CD4-positive, alpha-beta memory T cell (primary cell): ENCODE measurements at regions not wholly inside any gene's neighbourhood (a gene's known extent, or its start where the extent isn't known, plus 50 kb on each side); places are given as distances from the start of the nearest gene placed in this dataset.

Experiments
- CTCF ChIA-PET: fragments of 350-600 bp; sonication (Branson Sonifier 250); formaldehyde crosslinking; loops from one replicate; lab custom pipeline; 2021; ENCODE audit warnings: inconsistent platforms; ENCODE audit not compliant: partially characterized antibody; lab: Charles Lee
- POLR2A ChIA-PET: fragments of 350-600 bp; sonication (Branson Sonifier 250); formaldehyde crosslinking; loops from one replicate; lab custom pipeline; 2021; ENCODE audit not compliant: partially characterized antibody; lab: Charles Lee
- DNase-seq, 5 donors: peaks; one replicate each; pipeline versions ENCODE4 v3.0.0 to v3.0.0-alpha.2; 2020 to 2022; ENCODE audit warnings: mixed read lengths in 1 of 5
- H3K27ac ChIP-seq: one replicate; pipeline ENCODE4 v1.7.0; 2013; ENCODE audit warnings: low read depth, low read length
- H3K27me3 ChIP-seq: 2 replicates; pipeline ENCODE4 v1.7.0; 2013; ENCODE audit warnings: mild to moderate bottlenecking, low read length, moderate library complexity; ENCODE audit not compliant: insufficient read depth
- H3K36me3 ChIP-seq: 2 replicates; pipeline ENCODE4 v1.7.0; 2013; ENCODE audit warnings: mild to moderate bottlenecking, low read length, moderate library complexity; ENCODE audit not compliant: insufficient read depth
- H3K4me1 ChIP-seq: 2 replicates; pipeline ENCODE4 v1.7.0; 2013; ENCODE audit warnings: mild to moderate bottlenecking, low read length, moderate library complexity; ENCODE audit not compliant: insufficient read depth
- H3K4me3 ChIP-seq, 2 donors: one replicate each; pipeline ENCODE4 v1.7.0; 2013; ENCODE audit warnings: low read length in 2 of 2, mild to moderate bottlenecking in 1 of 2
- H3K9me3 ChIP-seq, 2 donors: one replicate each; pipeline ENCODE4 v1.7.0; 2013; ENCODE audit warnings: low read length in 2 of 2, control low read depth in 1 of 2; ENCODE audit not compliant: control insufficient read depth in 1 of 2
- H3K27ac Mint-ChIP-seq, 7 donors: one replicate each; pipeline ENCODE4 v1.8.0; 2020 to 2021; ENCODE audit warnings: mixed read lengths in 7 of 7, mild to moderate bottlenecking in 6 of 7, inconsistent platforms in 3 of 7, moderate library complexity in 3 of 7
- H3K27me3 Mint-ChIP-seq, 2 donors: one replicate each; pipeline ENCODE4 v1.8.0; 2020 to 2021; ENCODE audit warnings: mixed read lengths in 2 of 2
- H3K36me3 Mint-ChIP-seq, 2 donors: one replicate each; pipeline ENCODE4 v1.8.0; 2020 to 2021; ENCODE audit warnings: mixed read lengths in 2 of 2, inconsistent platforms in 1 of 2, mild to moderate bottlenecking in 1 of 2
- H3K4me1 Mint-ChIP-seq, 4 donors: one replicate each; pipeline ENCODE4 v1.8.0; 2020 to 2021; ENCODE audit warnings: mixed read lengths in 4 of 4, mild to moderate bottlenecking in 1 of 4
- H3K4me3 Mint-ChIP-seq, 8 donors: one replicate each; pipeline ENCODE4 v1.8.0; 2020 to 2021; ENCODE audit warnings: mixed read lengths in 8 of 8, mild to moderate bottlenecking in 7 of 8, moderate library complexity in 6 of 8, inconsistent platforms in 3 of 8
- H3K9me3 Mint-ChIP-seq, 8 donors: one replicate each; pipeline ENCODE4 v1.8.0; 2020 to 2021; ENCODE audit warnings: mixed read lengths in 8 of 8, mild to moderate bottlenecking in 5 of 8, inconsistent platforms in 3 of 8, moderate library complexity in 1 of 8
- intact Hi-C: fragments of 100-400 bp; cut with micrococcal nuclease; formaldehyde crosslinking; loops from one replicate; pipeline ENCODE4 v1.15.1; 2023

DNA sequence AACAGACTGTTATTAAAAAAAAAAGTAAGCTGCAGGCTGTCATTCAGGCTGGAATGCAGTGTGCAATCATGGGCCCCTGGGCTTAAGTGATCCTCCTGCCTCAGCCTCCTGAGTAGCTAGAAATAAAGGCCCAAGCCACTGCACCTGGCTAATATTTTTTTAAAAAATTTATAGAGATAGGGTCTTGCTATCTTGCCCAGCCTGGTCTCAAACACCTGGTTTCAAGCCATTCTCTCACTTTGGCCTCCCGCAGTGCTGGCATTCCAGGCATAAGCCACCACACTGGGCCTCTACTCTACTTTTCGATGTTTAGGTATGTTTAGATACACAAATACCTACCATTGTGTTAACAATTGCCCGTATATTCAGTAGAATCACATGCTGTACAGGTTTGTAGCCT lies 270.4 kb upstream of the PRKCQ start:
- POLR2A ChIA-PET, result no interaction called here
- Mint-ChIP-seq H3K27me3 (peaks cover 3 to 16% of the 10 kb centered on the region in 2 donors), H3K4me1 (no peaks in the 10 kb centered on the region), H3K36me3 (no peaks in the 10 kb centered on the region), H3K27ac (no peak overlapping the region), H3K4me3 (no peak overlapping the region), H3K9me3 (peaks cover 0 to 1% (median 0%) of the 10 kb centered on the region in 8 donors)
- Histone ChIP-seq H3K36me3 (no peaks in the 10 kb centered on the region), H3K4me1 (no peaks in the 10 kb centered on the region), H3K27ac (no peak overlapping the region), H3K9me3 (no peaks in the 10 kb centered on the region), H3K27me3 (no peaks in the 10 kb centered on the region), H3K4me3 (no peak overlapping the region)
- CTCF ChIA-PET, result no interaction called here
- DNase-seq, result no peak
- intact Hi-C loops, result no loop called here

- ChIA-PET CTCF (no interaction called here), POLR2A (no interaction called here)
- no peak overlapping the region for H3K4me3 Mint-ChIP-seq
- Histone ChIP-seq H3K27me3 (no peaks in the 10 kb centered on the region), H3K4me1 (no peaks in the 10 kb centered on the region), H3K27ac (no peak overlapping the region), H3K4me3 (no peak overlapping the region), H3K9me3 (no peaks in the 10 kb centered on the region), H3K36me3 (no peaks in the 10 kb centered on the region)
- H3K9me3 Mint-ChIP-seq, result no peaks in the 10 kb centered on the region
- no peak overlapping the region for H3K27ac Mint-ChIP-seq
- H3K36me3 Mint-ChIP-seq, result no peaks in the 10 kb centered on the region
- intact Hi-C loops, result no loop called here
- H3K27me3 Mint-ChIP-seq, result peaks cover 5 to 6% of the 10 kb centered on the region in 2 donors
- H3K4me1 Mint-ChIP-seq, result peaks cover 0 to 2% (median 0%) of the 10 kb centered on the region in 4 donors
- no peak for DNase-seq
Measured at GRCh38 chr10:6847561-6847960, 267.5 kb upstream of the PRKCQ start.

- Mint-ChIP-seq H3K27ac (no peak overlapping the region), H3K4me1 (peaks cover 0 to 2% (median 0%) of the 10 kb centered on the region in 4 donors), H3K36me3 (no peaks in the 10 kb centered on the region), H3K9me3 (no peaks in the 10 kb centered on the region), H3K27me3 (peaks cover 5 to 8% of the 10 kb centered on the region in 2 donors), H3K4me3 (no peak overlapping the region)
- Histone ChIP-seq H3K9me3 (no peaks in the 10 kb centered on the region), H3K27me3 (no peaks in the 10 kb centered on the region), H3K4me3 (no peak overlapping the region), H3K4me1 (no peaks in the 10 kb centered on the region), H3K36me3 (no peaks in the 10 kb centered on the region), H3K27ac (no peak overlapping the region)
- POLR2A ChIA-PET, result no interaction called here
- no peak for DNase-seq
- CTCF ChIA-PET, result no interaction called here
- intact Hi-C loops, result loop anchor here (5.0 kb wide), 1 partner anchor 573 kb away; no protein-coding TSS in a partner anchor
Measured at GRCh38 chr10:6843894-6844650, 264.0 kb upstream of the PRKCQ start.

DNA sequence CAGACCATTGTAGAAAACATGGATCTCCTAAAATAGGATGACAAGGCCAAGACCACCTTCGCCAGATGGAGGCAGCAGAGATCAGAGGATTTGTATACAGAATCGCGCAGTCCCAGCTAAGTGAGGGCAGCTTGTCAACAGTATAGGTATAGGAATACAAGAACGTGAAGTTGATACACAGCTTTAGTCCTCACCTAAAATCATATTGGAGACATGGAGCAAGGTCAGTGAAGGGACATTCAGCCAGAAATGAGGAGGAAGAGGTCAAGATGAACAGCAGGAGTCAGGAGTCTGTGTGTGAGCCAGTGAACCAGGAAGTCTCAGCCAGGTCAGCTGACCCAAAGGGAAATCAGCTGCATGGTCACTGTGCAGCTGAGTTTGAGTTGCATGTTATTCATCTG lies 263.4 kb upstream of the PRKCQ start:
- Mint-ChIP-seq H3K4me3 (no peak overlapping the region), H3K27ac (no peak overlapping the region), H3K9me3 (no peaks in the 10 kb centered on the region), H3K4me1 (peaks cover 0 to 2% (median 0%) of the 10 kb centered on the region in 4 donors), H3K36me3 (no peaks in the 10 kb centered on the region), H3K27me3 (peaks cover 5 to 8% of the 10 kb centered on the region in 2 donors)
- no peak overlapping the region for H3K4me3 ChIP-seq
- no peaks in the 10 kb centered on the region for H3K36me3 ChIP-seq
- CTCF ChIA-PET, result no interaction called here
- H3K27me3 ChIP-seq, result no peaks in the 10 kb centered on the region
- H3K27ac ChIP-seq, result no peak overlapping the region
- H3K4me1 ChIP-seq, result no peaks in the 10 kb centered on the region
- H3K9me3 ChIP-seq, result no peaks in the 10 kb centered on the region
- POLR2A ChIA-PET, result no interaction called here
- no peak for DNase-seq
- intact Hi-C loops, result loop anchor here (5.0 kb wide), 1 partner anchor 574 kb away; no protein-coding TSS in a partner anchor

DNA sequence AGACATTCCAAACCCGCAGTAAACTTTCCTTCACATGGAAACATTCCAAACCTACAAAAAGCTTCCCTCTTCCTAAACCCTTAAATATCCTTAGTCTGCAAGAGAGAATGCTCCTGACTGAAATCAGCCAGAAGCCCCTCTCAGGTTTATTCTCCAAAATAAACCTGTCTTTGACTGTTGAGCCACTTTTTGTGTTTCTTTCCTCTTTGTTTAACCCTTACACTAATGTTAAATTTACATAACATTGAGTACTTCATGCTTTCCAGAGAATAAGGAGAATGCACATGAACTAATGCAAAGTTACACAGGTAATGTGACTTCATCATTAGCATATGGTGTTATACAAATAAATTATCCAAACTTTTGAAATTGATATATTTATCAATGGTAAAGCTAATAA lies 262.6 kb upstream of the PRKCQ start:
- no peaks in the 10 kb centered on the region for H3K4me1 ChIP-seq
- DNase-seq, result no peak
- H3K4me3 ChIP-seq, result no peak overlapping the region
- no peaks in the 10 kb centered on the region for H3K36me3 ChIP-seq
- no peak overlapping the region for H3K27ac ChIP-seq
- H3K27ac Mint-ChIP-seq, result no peak overlapping the region
- no peaks in the 10 kb centered on the region for H3K36me3 Mint-ChIP-seq
- H3K27me3 Mint-ChIP-seq, result peaks cover 5 to 8% of the 10 kb centered on the region in 2 donors
- no peaks in the 10 kb centered on the region for H3K9me3 Mint-ChIP-seq
- H3K4me1 Mint-ChIP-seq, result peaks cover 0 to 2% (median 0%) of the 10 kb centered on the region in 4 donors
- no peak overlapping the region for H3K4me3 Mint-ChIP-seq
- intact Hi-C loops, result loop anchor here (5.0 kb wide), 1 partner anchor 575 kb away; no protein-coding TSS in a partner anchor
- no peaks in the 10 kb centered on the region for H3K27me3 ChIP-seq
- CTCF ChIA-PET, result no interaction called here
- no peaks in the 10 kb centered on the region for H3K9me3 ChIP-seq
- POLR2A ChIA-PET, result no interaction called here

DNA sequence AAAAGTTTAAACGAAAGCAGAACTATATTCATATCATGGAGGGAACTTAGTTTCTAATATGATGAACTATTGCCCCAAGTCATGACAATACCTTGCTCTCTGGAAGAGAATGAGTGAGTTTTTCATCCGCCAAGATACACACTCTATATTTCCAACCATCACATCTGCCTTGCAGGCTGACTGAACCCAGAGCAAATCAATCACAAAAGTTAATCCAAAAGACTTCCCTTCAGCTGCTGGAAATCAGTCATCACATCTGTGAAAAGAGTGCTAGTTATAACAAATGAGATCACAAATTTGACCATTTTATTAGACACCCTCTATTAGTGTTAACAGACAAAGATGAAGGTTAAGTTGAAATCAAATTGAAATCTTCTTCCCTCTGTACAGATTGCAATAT lies 261.7 kb upstream of the PRKCQ start:
- H3K27me3 Mint-ChIP-seq, result peaks cover 5 to 7% of the 10 kb centered on the region in 2 donors
- Histone ChIP-seq H3K27me3 (no peaks in the 10 kb centered on the region), H3K27ac (no peak overlapping the region), H3K36me3 (no peaks in the 10 kb centered on the region), H3K9me3 (no peaks in the 10 kb centered on the region), H3K4me3 (no peak overlapping the region), H3K4me1 (no peaks in the 10 kb centered on the region)
- no peak overlapping the region for H3K27ac Mint-ChIP-seq
- H3K4me1 Mint-ChIP-seq, result peaks cover 0 to 2% (median 0%) of the 10 kb centered on the region in 4 donors
- H3K9me3 Mint-ChIP-seq, result no peaks in the 10 kb centered on the region
- ChIA-PET CTCF (no interaction called here), POLR2A (no interaction called here)
- intact Hi-C loops, result loop anchor here (5.0 kb wide), 1 partner anchor 576 kb away; no protein-coding TSS in a partner anchor
- no peak for DNase-seq
- H3K4me3 Mint-ChIP-seq, result no peak overlapping the region
- no peaks in the 10 kb centered on the region for H3K36me3 Mint-ChIP-seq

GRCh38 chr10:6840766-6841165 lies 260.7 kb upstream of the PRKCQ start:
- peaks cover 0 to 2% (median 0%) of the 10 kb centered on the region in 4 donors for H3K4me1 Mint-ChIP-seq
- ChIA-PET CTCF (no interaction called here), POLR2A (no interaction called here)
- Histone ChIP-seq H3K27ac (no peak overlapping the region), H3K36me3 (no peaks in the 10 kb centered on the region), H3K4me3 (no peak overlapping the region), H3K4me1 (no peaks in the 10 kb centered on the region), H3K27me3 (no peaks in the 10 kb centered on the region), H3K9me3 (no peaks in the 10 kb centered on the region)
- no peaks in the 10 kb centered on the region for H3K36me3 Mint-ChIP-seq
- intact Hi-C loops, result loop anchor here (5.0 kb wide), 1 partner anchor 577 kb away; no protein-coding TSS in a partner anchor
- DNase-seq, result no peak
- H3K4me3 Mint-ChIP-seq, result no peak overlapping the region
- H3K9me3 Mint-ChIP-seq, result no peaks in the 10 kb centered on the region
- peaks cover 5% of the 10 kb centered on the region in 2 donors for H3K27me3 Mint-ChIP-seq
- no peak overlapping the region for H3K27ac Mint-ChIP-seq
